ENCODE measurements at regions not wholly inside any gene's neighbourhood (a gene's known extent, or its start where the extent isn't known, plus 50 kb on each side); places are given as distances from the start of the nearest gene placed in this dataset.

GRCh38 chr1:48099072-48099773, 102.0 kb upstream of the TRABD2B start:
- 1% methylated on average over 10 of the region's 10 CpGs for WGBS (ENCODE audit: insufficient coverage, low coverage, missing lambda C conversion rate)
- H3K36me3 ChIP-seq (ENCODE audit: control insufficient read depth, insufficient read depth, low read length), result no peaks in the 10 kb centered on the region
- DNase-seq (ENCODE audit: extremely low read depth in 1 of 4, low spot score in 3 of 4), result no peak
- H3K4me3 ChIP-seq, result no peak overlapping the region
- no peak overlapping the region for H3K9ac ChIP-seq (ENCODE audit: insufficient read depth in 1 of 2, low read depth in 2 of 2, low read length in 2 of 2)
- in situ Hi-C loops (cut with MboI), result no loop called here
- no peak for FAIRE-seq
- TF ChIP-seq ZNF740 (CRISPR knock-in tag; IDR thresholded peaks at IDR 0.05) (no peak), ZNF740 (tag; IDR thresholded peaks at IDR 0.05) (no peak), ZNF124 (CRISPR knock-in tag; IDR thresholded peaks at IDR 0.05) (no peak), BRF2 (IDR thresholded peaks at IDR 0.05; ENCODE audit: borderline replicate concordance, insufficient read depth, insufficient read length) (no peak), CEBPB (tag; IDR thresholded peaks at IDR 0.05) (no peak), XRCC3 (IDR thresholded peaks at IDR 0.05) (no peak), YY1 (IDR thresholded peaks at IDR 0.05; ENCODE audit: borderline replicate concordance in 1 of 3, control insufficient read depth in 1 of 3, extremely low read depth in 1 of 3, insufficient read depth in 3 of 3, insufficient read length in 1 of 3, insufficient replicate concordance in 2 of 3, low read depth in 1 of 3, low read length in 2 of 3) (no peak)
- ChIA-PET CTCF (ENCODE audit: low intra/inter-chr PET ratio) (no interaction called here), POLR2A (no interaction called here)
- no peaks in the 10 kb centered on the region for H3K9me1 ChIP-seq (ENCODE audit: control insufficient read depth, insufficient read depth, low read length)
- BruUV-seq (replicated peaks), result no TSS peak
- H3K27ac ChIP-seq (ENCODE audit: extremely low read depth, low read depth, low read length), result no peak overlapping the region
- ATAC-seq, result no peak
- intact Hi-C loops (cut with micrococcal nuclease), result no loop called here
- no peak overlapping the region for H3K4me2 ChIP-seq (ENCODE audit: insufficient read depth, low read length)
- H3K9me3 ChIP-seq (replicated peaks; ENCODE audit: control insufficient read depth, insufficient read depth, low read depth, low read length), result no peaks in the 10 kb centered on the region
- H3K27me3 ChIP-seq (ENCODE audit: control insufficient read depth in 2 of 2, insufficient read depth in 2 of 2, low read length in 2 of 2), result no peaks in the 10 kb centered on the region
- H2AFZ ChIP-seq (ENCODE audit: low read depth, low read length), result no peak overlapping the region
- no peaks in the 10 kb centered on the region; the same call in 1 of the 2 replicates for H4K20me1 ChIP-seq (replicated peaks; ENCODE audit: control insufficient read depth, insufficient read depth, low read length)
- H3K4me1 ChIP-seq (replicated peaks in 1 of 2; ENCODE audit: control insufficient read depth in 2 of 2, insufficient read depth in 2 of 2, low read length in 2 of 2), result no peaks in the 10 kb centered on the region
- H3K79me2 ChIP-seq (ENCODE audit: control insufficient read depth, insufficient read depth, low read length), result no peaks in the 10 kb centered on the region

Data from K562 (cell line).